ENCODE measurements at regions not wholly inside any gene's neighbourhood (a gene's known extent, or its start where the extent isn't known, plus 50 kb on each side); places are given as distances from the start of the nearest gene placed in this dataset.

DNA sequence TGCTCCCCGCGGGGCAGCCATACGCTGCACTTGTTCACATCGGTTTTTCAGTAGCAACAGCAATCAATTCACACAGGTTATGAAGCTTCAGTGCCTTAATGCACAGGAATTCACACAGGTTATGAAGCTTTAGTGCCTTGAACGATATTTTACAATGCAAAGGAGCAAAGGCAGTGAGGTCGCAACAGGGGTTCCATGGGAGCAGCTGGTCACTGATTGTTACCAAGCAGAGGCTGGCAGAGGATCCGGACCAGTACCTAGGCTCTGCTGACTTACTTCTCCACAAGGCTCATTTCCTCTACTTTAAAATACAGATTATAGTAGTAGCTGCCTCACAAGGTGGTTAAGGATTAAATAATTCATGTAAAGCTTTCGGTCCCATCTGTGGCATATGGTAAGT lies 95.2 kb upstream of the ODAD2 start (continued):
- TF ChIP-seq ZBTB33 (IDR thresholded peaks at IDR 0.05; ENCODE audit: borderline replicate concordance, low read depth): no peak
- TF ChIP-seq, protein P1, sequence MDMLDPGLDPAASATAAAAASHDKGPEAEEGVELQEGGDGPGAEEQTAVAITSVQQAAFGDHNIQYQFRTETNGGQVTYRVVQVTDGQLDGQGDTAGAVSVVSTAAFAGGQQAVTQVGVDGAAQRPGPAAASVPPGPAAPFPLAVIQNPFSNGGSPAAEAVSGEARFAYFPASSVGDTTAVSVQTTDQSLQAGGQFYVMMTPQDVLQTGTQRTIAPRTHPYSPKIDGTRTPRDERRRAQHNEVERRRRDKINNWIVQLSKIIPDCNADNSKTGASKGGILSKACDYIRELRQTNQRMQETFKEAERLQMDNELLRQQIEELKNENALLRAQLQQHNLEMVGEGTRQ (IDR thresholded peaks at IDR 0.05; ENCODE audit: borderline replicate concordance, low read depth, low read length): no peak
- no peak for TF ChIP-seq PBX3 (IDR thresholded peaks at IDR 0.05)
- no peak for TF ChIP-seq JUND (IDR thresholded peaks at IDR 0.05)

- no peak overlapping the region for H3K27ac ChIP-seq (ENCODE audit: low read depth in 2 of 2, low read length in 1 of 2)
- ChIA-PET CTCF (no interaction called here), POLR2A (no interaction called here)
Measured at GRCh38 chr10:28091913-28092312, 93.0 kb upstream of the ODAD2 start.

More at GRCh38 chr10:28091913-28092312, 93.0 kb upstream of the ODAD2 start:
- H3K9me2 ChIP-seq: no peaks in the 10 kb centered on the region
- no peaks in the 10 kb centered on the region for H3K36me3 ChIP-seq (replicated peaks in 1 of 2; ENCODE audit: control insufficient read depth in 1 of 2, insufficient read depth in 2 of 2, low read length in 1 of 2)
- no peaks in the 10 kb centered on the region for H4K20me1 ChIP-seq (ENCODE audit: insufficient read depth)
- H3K9me3 ChIP-seq: no peaks in the 10 kb centered on the region
- TF ChIP-seq NFIC (IDR thresholded peaks at IDR 0.05; ENCODE audit: borderline replicate concordance): no peak
- no peak for TF ChIP-seq FOXM1 (IDR thresholded peaks at IDR 0.05; ENCODE audit: low read depth)
- no peak for TF ChIP-seq IRF3 (IDR thresholded peaks at IDR 0.05; ENCODE audit: low read depth, low read length)
- no peak for TF ChIP-seq MXI1 (IDR thresholded peaks at IDR 0.05; ENCODE audit: low read depth, low read length)
- TF ChIP-seq NRF1 (IDR thresholded peaks at IDR 0.05; ENCODE audit: low read depth, low read length): no peak
- no peak for TF ChIP-seq FOSL2 (IDR thresholded peaks at IDR 0.05; ENCODE audit: borderline replicate concordance, low read depth)
- TF ChIP-seq CTCF (IDR thresholded peaks at IDR 0.05): no peak
- TF ChIP-seq ZBTB33 (IDR thresholded peaks at IDR 0.05; ENCODE audit: borderline replicate concordance, low read depth): no peak
- TF ChIP-seq TCF12 (IDR thresholded peaks at IDR 0.05): no peak
- no peak for TF ChIP-seq EP300 (IDR thresholded peaks at IDR 0.05; ENCODE audit: borderline replicate concordance in 1 of 2, low read depth in 1 of 2, low read length in 1 of 2)
- no peak for TF ChIP-seq CHD2 (IDR thresholded peaks at IDR 0.05; ENCODE audit: low read length, partially characterized antibody)
- no peak overlapping the region for H3K4me2 ChIP-seq
- H3K79me2 ChIP-seq (ENCODE audit: insufficient read depth): no peaks in the 10 kb centered on the region
- H3K4me3 ChIP-seq (ENCODE audit: low read depth in 2 of 2, low read length in 1 of 2): no peak overlapping the region
- 6% methylated on average over 2 of the region's 2 CpGs for WGBS (ENCODE audit: low lambda C conversion rate)
- peaks cover 5% of the 10 kb centered on the region; the same call in 1 of the 2 replicates for H3K27me3 ChIP-seq (ENCODE audit: insufficient read depth)
- peaks cover 6% of the 10 kb centered on the region for H3F3A ChIP-seq (replicated peaks; ENCODE audit: insufficient read depth)
- no peak for DNase-seq
- H3K9ac ChIP-seq: no peak overlapping the region
- no peak overlapping the region for H2AFZ ChIP-seq (ENCODE audit: low read depth)
- 0 out of 4 replicates have a peak, but pooled peaks cover 0 to 5% of the 10 kb centered on the region in 2 experiments for H3K4me1 ChIP-seq (ENCODE audit: control insufficient read depth in 1 of 2, insufficient read depth in 2 of 2, low read depth in 1 of 2, low read length in 1 of 2)
